Activated T-cell treated with anti-CD3 and anti-CD28 coated beads for 48 hours (primary cell): ENCODE measurements at regions not wholly inside any gene's neighbourhood (a gene's known extent, or its start where the extent isn't known, plus 50 kb on each side); places are given as distances from the start of the nearest gene placed in this dataset.
"Not testable (repeated sequence)": the region's sequence is repeated elsewhere in the genome, so short reads cannot be mapped to it uniquely, and the experiment has no call there.

Experiments
- DNase-seq: peaks from one replicate; pipeline ENCODE4 v3.0.0-alpha.2; 2020; ENCODE audit warnings: low read depth

GRCh38 chr12:61043838-61044237 is 1216.4 kb upstream of the USP15 start:
- DNase-seq = no peak

- DNase-seq = no peak
These were observed 1215.4 kb upstream of the USP15 start for GRCh38 chr12:61044766-61045165.

DNA sequence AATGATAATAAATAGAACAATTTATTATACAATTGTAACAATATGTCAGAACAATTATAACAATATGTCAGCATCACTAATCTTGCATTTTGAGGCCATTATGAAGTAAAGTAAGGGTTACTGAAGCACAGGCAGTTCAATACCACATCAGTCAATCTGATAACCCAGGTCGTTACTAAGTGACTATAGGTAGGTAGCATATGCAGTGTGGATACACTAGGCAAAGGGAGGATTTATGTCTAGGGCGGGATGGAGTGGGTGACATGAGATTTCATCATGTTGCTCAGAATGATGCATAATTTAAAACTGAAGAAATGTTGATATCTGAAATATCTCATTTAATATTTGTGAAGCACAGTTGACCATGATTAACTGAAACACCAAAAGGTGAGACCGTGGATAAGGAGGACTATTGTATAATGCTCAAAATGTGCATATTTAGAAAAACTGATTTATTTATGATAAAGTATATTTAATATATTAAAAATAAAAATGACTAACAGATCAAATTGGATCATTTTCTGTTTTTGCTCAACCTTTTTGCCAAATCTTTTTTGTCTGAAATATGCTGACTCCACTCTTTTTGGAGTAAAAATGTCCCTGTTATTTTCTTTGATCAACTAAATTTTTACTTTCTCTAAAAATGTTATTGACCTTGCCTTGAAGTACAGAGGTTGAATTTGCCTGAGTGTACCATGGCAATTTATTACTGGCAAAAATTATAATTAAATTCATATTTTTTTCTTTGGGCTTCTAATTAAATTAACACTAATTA is 1189.4 kb upstream of the USP15 start:
- DNase-seq = no peak

DNA sequence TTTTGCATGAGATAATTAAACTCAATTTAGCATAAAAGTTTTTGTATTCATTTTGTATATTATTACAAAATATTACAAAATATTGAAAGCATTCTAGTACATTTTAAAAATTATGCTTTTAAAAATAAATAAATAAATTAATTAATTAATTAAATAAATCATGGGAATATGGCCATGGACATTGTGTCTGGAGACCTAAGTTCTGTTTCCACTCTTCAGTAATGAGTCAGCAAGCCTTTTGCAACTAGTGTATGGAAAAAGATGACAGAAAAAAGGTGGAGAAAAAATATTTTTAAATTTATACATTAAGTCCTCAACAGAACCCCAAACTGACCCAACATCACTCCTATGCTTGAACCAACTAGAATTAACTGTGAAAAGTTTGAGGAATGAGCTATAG is 1187.5 kb upstream of the USP15 start:
- DNase-seq = no peak

DNA sequence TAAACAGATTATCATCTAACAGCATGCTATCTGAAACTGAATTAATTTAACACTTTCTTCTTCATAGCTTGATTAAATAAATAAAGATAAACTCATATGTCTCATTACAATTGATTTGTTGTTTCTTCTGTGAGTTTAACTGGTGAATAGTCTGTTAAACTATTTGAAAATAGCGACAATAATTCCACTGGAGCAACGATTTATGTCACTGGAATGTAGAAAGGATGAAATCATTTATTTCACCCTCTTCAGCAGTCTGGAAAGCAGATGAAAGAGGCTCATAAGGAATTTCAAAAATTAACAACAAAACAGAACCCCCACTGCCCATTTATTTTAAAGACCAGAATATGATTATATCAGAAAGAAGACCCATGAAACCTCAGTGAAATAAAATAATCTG is 1165.1 kb upstream of the USP15 start:
- DNase-seq = no peak

GRCh38 chr12:61098031-61098580 is 1162.1 kb upstream of the USP15 start:
- DNase-seq = no peak

DNA sequence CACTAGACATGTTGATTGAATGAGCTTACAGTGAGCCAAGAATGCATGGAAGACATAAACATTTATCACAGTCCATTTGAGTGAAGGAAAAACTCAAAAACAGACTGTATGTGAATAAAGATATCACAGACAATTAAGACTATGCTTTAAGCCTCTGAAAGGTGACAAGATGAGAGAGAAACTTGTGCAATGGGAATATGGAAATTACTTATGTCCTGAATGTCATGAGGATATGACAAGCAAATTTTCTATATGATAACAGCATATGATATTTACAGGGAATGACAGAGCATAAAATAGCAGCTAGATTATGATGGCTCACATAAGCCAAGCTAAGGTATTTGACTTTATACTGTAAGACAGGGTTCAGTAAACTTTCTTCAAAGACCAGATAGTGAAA is 1153.1 kb upstream of the USP15 start:
- no peak for DNase-seq

DNA sequence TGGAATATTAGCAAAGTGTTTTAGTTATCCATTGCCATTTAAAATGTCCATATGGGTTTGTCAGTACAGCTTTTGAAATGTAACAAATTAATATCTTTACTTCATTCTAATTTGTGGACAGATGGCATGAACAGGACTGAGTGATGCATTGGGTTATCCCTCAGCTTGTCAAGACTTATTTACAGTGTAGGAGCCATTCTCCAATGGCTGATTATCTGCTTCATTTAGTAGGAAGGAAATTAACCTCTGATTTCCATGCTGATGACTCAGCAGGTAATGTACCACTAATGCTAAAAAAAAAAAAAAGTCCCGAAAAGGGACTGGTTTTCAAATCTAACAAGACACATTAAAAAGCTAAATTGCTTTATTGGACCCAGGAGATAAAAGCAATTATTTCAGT is 1149.0 kb upstream of the USP15 start:
- no peak for DNase-seq

GRCh38 chr12:61137677-61138414 is 1122.4 kb upstream of the USP15 start:
- DNase-seq = no peak

- DNase-seq = no peak
These were observed 1121.8 kb upstream of the USP15 start for GRCh38 chr12:61138415-61138759.

DNA sequence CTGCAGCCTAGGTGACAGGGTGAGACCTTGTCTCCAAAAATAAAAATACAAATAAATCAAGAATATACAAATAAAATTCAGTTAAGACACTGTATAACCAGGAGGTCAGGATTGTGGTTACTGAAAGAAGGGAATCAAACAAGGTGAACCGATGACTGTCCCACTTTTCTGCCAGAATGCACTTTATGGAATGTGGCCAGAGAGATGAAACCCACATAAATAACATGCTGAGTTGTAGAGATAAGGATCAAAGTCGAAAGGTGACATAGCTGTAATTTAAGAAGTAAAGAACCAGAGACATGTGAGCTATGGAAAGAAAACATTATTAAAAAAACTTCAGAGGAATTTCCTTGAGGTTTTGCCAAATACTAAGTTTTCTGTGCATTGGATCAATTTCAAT is 1098.2 kb upstream of the USP15 start:
- no peak for DNase-seq

GRCh38 chr12:61188801-61189595 is 1071.2 kb upstream of the USP15 start:
- no peak for DNase-seq

GRCh38 chr12:61213646-61214045 is 1046.6 kb upstream of the USP15 start:
- no peak for DNase-seq

GRCh38 chr12:61220337-61220736 is 1039.9 kb upstream of the USP15 start:
- DNase-seq = no peak

DNA sequence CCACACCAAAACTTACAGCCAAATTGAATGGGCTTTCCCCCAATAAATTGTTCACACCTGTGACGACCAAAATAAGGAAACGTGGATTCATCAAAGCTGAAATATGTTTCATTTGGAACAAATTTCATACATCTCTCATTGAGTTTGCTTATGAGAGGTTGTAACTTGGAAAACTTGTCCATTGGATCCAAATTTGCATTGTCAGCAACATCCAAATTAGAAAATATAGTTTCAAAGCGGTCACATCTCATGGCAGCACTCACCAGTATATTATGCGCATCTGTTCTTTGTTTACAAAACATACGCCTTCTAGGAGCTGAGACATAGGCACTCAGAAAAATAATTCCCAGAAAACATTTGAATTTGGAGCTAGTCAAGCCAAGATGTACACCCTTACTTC is 1028.2 kb upstream of the USP15 start:
- DNase-seq = no peak

DNA sequence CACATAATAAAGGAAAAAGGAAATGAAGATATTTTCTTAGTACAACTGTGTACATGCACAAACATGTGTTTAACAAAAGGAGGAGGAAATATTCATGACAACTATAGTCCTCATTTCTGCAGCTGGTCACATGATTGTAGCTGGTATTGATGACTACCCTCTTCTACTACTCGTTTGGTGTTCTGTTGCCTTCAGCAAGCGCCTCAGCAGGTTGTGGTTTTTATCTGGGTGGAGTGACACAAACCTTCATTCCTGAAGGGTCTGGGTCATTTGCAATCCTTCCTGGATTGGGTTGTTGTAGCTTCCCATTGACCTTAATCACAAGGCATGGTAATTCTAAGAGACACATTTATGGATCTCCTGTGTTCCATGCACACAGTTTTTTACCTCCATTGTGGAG is 1009.9 kb upstream of the USP15 start:
- no peak for DNase-seq

GRCh38 chr12:61251076-61251475 is 1009.1 kb upstream of the USP15 start:
- no peak for DNase-seq

DNA sequence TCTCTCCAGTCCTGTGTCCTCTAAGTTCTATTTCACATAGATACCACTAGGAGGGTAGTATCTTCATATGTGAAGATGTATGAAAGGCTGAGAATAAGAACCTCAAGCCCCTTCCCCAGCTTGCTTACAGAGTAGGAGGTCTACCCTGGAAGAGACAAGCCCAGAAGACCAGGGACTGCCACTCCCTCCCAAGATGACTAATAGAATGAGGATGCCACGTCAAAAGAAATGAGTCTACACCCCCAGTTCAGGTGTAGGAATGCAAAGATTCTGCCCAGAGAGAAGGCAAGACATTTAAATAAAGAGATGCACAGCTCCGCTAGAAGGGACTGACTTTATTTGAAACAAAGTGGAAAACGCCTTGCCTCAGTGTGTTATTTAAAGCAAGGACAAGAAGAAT is 1006.0 kb upstream of the USP15 start:
- DNase-seq = no peak

DNA sequence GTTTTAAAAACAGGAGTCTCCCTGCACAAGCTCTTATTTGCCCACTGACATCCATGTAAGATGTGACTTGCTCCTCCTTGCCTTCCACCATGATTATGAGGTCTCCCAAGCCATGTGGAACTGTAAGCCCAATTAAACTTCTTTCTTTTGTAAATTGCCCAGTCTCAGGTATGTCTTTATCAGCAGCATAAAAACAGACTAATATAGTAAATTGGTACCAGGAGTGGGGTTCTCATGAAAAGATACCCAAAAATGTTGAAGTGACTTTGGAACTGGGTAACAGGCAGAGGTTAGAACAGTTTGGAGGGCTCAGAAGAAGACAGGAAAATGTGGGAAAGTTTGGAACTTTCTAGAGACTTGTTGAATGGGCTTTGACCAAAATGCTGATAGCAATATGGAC is 995.9 kb upstream of the USP15 start:
- not testable (repeated sequence) for DNase-seq

GRCh38 chr12:61267474-61267873 is 992.7 kb upstream of the USP15 start:
- DNase-seq = no peak

DNA sequence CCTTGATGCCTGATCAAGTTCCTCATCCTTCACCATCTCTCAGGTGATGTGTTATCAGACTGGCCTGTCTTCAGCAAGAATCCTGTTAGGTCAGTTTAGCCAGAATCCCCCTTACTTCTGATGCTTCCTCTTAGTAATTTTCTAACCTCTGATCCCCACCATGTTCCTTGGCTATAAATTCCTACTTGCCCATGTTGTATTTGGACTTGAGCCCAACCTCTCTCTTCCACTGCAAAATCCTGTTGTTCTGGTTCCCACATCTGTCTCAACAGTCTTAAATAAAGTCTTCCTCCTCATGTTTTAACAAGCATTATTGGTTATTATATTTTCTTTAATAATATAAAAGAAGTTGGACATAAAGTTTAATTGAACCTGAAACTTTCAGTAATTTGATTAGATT is 987.8 kb upstream of the USP15 start:
- DNase-seq = no peak

DNA sequence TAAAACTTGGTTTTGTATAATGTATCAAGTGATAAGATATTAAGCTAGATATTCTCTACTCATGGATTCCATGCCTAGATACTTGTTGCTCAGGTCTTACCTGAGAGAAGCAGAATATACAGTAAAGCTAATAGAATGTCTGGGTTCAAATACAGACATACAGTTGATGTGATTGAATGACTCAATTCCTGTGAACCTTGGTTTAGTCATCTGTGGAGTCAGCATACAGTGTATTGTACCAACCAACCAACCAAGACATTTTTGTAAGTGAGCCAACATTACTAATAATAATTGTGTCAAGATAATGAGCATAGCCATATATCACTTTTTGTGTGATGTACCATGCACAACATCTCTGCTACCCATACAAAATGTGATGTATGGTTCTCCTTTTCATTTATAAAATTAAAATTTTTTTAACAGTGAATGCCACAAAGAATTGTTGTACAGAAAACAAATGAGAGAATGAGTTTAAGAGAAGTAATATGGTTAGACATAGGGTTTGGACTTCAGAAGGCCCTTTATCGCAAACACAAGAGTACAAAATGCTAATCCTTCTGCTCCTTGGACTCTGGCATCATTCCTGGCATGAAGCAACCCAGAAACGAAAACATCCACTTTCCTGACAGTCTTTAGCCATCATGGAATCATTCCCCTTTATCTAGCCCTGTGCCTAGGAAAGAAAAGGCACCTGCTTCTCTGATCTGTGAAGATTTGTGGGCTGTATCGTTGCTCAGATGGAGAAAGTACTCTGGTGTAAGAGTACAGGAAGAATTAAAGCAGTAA is 977.2 kb upstream of the USP15 start:
- DNase-seq = no peak
